GM21576 (cell line): ENCODE measurements at regions not wholly inside any gene's neighbourhood (a gene's known extent, or its start where the extent isn't known, plus 50 kb on each side); places are given as distances from the start of the nearest gene placed in this dataset.

Experiments used
- ATAC-seq: cut with Tn5 transposase; IDR thresholded peaks from one replicate; pipeline ENCODE4 v1.9.1; 2021; ENCODE audit warnings: mild to moderate bottlenecking, moderate library complexity; ENCODE audit not compliant: unreplicated experiment

- no peak for ATAC-seq
Measured at GRCh38 chr1:4113897-4114296, 213.8 kb upstream of the C1orf174 start.

- ATAC-seq, result no peak
Measured at GRCh38 chr1:4115191-4115900, 215.3 kb upstream of the C1orf174 start.

GRCh38 chr1:4117196-4117595, 217.1 kb upstream of the C1orf174 start:
- ATAC-seq, result no peak

GRCh38 chr1:4118746-4119515, 218.9 kb upstream of the C1orf174 start:
- ATAC-seq, result no peak

GRCh38 chr1:4119516-4120220, 219.6 kb upstream of the C1orf174 start:
- ATAC-seq, result no peak

GRCh38 chr1:4120557-4121292, 220.7 kb upstream of the C1orf174 start:
- ATAC-seq, result no peak

- ATAC-seq, result no peak
Measured at GRCh38 chr1:4121293-4121684, 221.2 kb upstream of the C1orf174 start.

GRCh38 chr1:4121834-4122512, 221.9 kb upstream of the C1orf174 start:
- no peak for ATAC-seq

GRCh38 chr1:4122513-4123160, 222.6 kb upstream of the C1orf174 start:
- no peak for ATAC-seq

- no peak for ATAC-seq
Measured at GRCh38 chr1:4124631-4125145, 224.6 kb upstream of the C1orf174 start.

- ATAC-seq, result no peak
Measured at GRCh38 chr1:4126251-4126650, 226.2 kb upstream of the C1orf174 start.

- no peak for ATAC-seq
Measured at GRCh38 chr1:4126731-4127591, 226.9 kb upstream of the C1orf174 start.

GRCh38 chr1:4127592-4128140, 227.6 kb upstream of the C1orf174 start:
- no peak for ATAC-seq

GRCh38 chr1:4128616-4129015, 228.5 kb upstream of the C1orf174 start:
- ATAC-seq, result no peak

GRCh38 chr1:4129693-4130092, 229.6 kb upstream of the C1orf174 start:
- no peak for ATAC-seq

- ATAC-seq, result no peak
Measured at GRCh38 chr1:4130096-4130495, 230.0 kb upstream of the C1orf174 start.

- ATAC-seq, result no peak
Measured at GRCh38 chr1:4131734-4132133, 231.7 kb upstream of the C1orf174 start.
